ENCODE measurements at regions not wholly inside any gene's neighbourhood (a gene's known extent, or its start where the extent isn't known, plus 50 kb on each side); places are given as distances from the start of the nearest gene placed in this dataset.

DNA sequence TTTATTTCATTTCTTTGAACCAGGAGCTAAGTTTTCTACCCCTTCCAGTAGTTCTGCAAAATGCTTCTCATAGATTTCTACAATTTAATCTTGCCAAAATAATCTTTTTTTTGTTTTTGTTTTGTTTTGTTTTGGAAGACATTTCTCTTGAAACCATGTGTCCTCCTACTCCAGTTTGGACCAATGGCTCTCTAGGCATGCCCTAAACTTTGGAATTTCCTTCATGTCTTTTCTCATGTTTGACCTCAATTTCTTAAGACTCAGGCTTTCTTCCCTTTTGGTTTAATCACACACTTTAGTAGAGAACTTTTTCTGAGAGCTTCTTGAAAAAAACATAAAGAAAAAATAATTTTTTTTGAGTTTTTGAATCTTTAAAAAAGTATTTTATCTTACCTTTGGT is 173.8 kb downstream of the GJA1 start:
- TF ChIP-seq POLR2AphosphoS5 (IDR thresholded peaks at IDR 0.05; ENCODE audit: low read depth, low read length) (no peak), POLR2A (IDR thresholded peaks at IDR 0.05; ENCODE audit: low read depth, low read length) (no peak), TAF1 (IDR thresholded peaks at IDR 0.05; ENCODE audit: borderline replicate concordance, low read depth, low read length) (no peak)
